GM12872 (cell line): ENCODE measurements at regions not wholly inside any gene's neighbourhood (a gene's known extent, or its start where the extent isn't known, plus 50 kb on each side); places are given as distances from the start of the nearest gene placed in this dataset.

ENCODE experiments used
- CTCF ChIP-seq: IDR thresholded peaks from 3 replicates; pipeline ENCODE4 v1.5.1; 2011; ENCODE audit warnings: low read depth, mild to moderate bottlenecking, low read length, moderate library complexity; ENCODE audit not compliant: insufficient read depth

- TF ChIP-seq CTCF: no peak
Measured at GRCh38 chr7:155395176-155395797, 62.6 kb upstream of the EN2 start.

- no peak for TF ChIP-seq CTCF
Measured at GRCh38 chr7:155396661-155397060, 61.3 kb upstream of the EN2 start.

- peak; percentile 54 for TF ChIP-seq CTCF
Measured at GRCh38 chr7:155398944-155399343, 59.0 kb upstream of the EN2 start.

GRCh38 chr7:155399577-155399976 is 58.4 kb upstream of the EN2 start:
- no peak for TF ChIP-seq CTCF

GRCh38 chr7:155401231-155401630 is 56.7 kb upstream of the EN2 start:
- TF ChIP-seq CTCF: no peak

- TF ChIP-seq CTCF: no peak
Measured at GRCh38 chr7:155401884-155402283, 56.0 kb upstream of the EN2 start.

GRCh38 chr7:155402941-155403340 is 55.0 kb upstream of the EN2 start:
- no peak for TF ChIP-seq CTCF

GRCh38 chr7:155404976-155405375 is 53.0 kb upstream of the EN2 start:
- TF ChIP-seq CTCF: no peak
